MCF 10A (cell line): ENCODE measurements at regions not wholly inside any gene's neighbourhood (a gene's known extent, or its start where the extent isn't known, plus 50 kb on each side); places are given as distances from the start of the nearest gene placed in this dataset.

ENCODE experiments used
- BruUV-seq: library from RNA; stranded (reverse); fragments of 400-500 nt; replicated peaks from 2 replicates; lab custom pipeline; 2021; lab: Mats Ljungman, UMichigan
- CTCF ChIA-PET: fragments of 300-600 bp; sonication (Branson Sonifier 250); formaldehyde crosslinking; extraction: SDS; loops from one replicate; lab custom pipeline; 2021; ENCODE audit warnings: antibody characterized with exemption, inconsistent platforms; lab: Yijun Ruan, JAX
- POLR2A ChIA-PET: fragments of 300-600, 350-650 bp; sonication (Branson Sonifier 250); formaldehyde crosslinking; extraction: SDS; loops from one replicate; lab custom pipeline; 2020; ENCODE audit warnings: antibody characterized with exemption, inconsistent platforms; lab: Yijun Ruan, JAX
- DNase-seq: peaks from one replicate; pipeline ENCODE4 v3.0.0-alpha.2; 2018; ENCODE audit not compliant: unreplicated experiment
- H3K27ac Mint-ChIP-seq: one replicate; pipeline ENCODE4 v1.8.0; 2022; ENCODE audit warnings: mild to moderate bottlenecking, low read depth, mixed read lengths; ENCODE audit not compliant: unreplicated experiment
- H3K27me3 Mint-ChIP-seq: one replicate; pipeline ENCODE4 v1.8.0; 2022; ENCODE audit warnings: mixed read lengths; ENCODE audit not compliant: insufficient read depth, unreplicated experiment
- H3K36me3 Mint-ChIP-seq: one replicate; pipeline ENCODE4 v1.8.0; 2022; ENCODE audit warnings: mild to moderate bottlenecking, moderate library complexity, mixed read lengths; ENCODE audit not compliant: insufficient read depth, unreplicated experiment
- H3K4me1 Mint-ChIP-seq: one replicate; pipeline ENCODE4 v1.8.0; 2022; ENCODE audit warnings: mixed read lengths; ENCODE audit not compliant: insufficient read depth, unreplicated experiment
- H3K4me3 Mint-ChIP-seq: one replicate; pipeline ENCODE4 v1.8.0; 2022; ENCODE audit warnings: mild to moderate bottlenecking, moderate library complexity, mixed read lengths; ENCODE audit not compliant: unreplicated experiment
- H3K9me3 Mint-ChIP-seq: one replicate; pipeline ENCODE4 v1.8.0; 2022; ENCODE audit warnings: mixed read lengths; ENCODE audit not compliant: unreplicated experiment
- intact Hi-C: fragments of 100-400 bp; cut with micrococcal nuclease; formaldehyde crosslinking; loops from 2 replicates; pipeline ENCODE4 v1.14.1; 2022
- TF ChIP-seq, protein P1 (sequence below): fragments of 200-600 bp; IDR thresholded peaks from one replicate; pipeline ENCODE4 v1.8.0; 2022; ENCODE audit warnings: antibody characterized with exemption, mild to moderate bottlenecking; ENCODE audit not compliant: unreplicated experiment

DNA sequence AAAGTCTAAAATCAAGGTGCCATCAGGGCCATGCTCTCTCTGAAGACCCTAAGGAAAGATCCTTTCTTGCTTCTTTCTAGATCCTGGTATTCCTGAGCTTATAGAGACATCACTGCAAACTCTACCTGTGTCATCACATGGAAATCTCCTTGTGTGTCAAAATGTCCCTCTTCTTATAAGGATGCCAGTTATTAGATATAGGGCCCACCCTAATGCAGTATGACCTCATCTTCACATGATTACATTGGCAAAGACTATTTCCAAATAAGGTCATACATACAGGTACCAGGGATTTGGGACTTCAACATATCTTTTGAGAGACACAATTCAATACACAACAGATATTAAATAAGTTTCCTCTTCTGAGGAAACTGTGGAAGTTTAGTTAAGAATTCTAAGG, 123.9 kb downstream of the UNC5CL start:
- TF ChIP-seq, protein P1, sequence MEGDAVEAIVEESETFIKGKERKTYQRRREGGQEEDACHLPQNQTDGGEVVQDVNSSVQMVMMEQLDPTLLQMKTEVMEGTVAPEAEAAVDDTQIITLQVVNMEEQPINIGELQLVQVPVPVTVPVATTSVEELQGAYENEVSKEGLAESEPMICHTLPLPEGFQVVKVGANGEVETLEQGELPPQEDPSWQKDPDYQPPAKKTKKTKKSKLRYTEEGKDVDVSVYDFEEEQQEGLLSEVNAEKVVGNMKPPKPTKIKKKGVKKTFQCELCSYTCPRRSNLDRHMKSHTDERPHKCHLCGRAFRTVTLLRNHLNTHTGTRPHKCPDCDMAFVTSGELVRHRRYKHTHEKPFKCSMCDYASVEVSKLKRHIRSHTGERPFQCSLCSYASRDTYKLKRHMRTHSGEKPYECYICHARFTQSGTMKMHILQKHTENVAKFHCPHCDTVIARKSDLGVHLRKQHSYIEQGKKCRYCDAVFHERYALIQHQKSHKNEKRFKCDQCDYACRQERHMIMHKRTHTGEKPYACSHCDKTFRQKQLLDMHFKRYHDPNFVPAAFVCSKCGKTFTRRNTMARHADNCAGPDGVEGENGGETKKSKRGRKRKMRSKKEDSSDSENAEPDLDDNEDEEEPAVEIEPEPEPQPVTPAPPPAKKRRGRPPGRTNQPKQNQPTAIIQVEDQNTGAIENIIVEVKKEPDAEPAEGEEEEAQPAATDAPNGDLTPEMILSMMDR, result no peak
- no peak overlapping the region for H3K27ac Mint-ChIP-seq
- BruUV-seq, result no TSS peak
- no peaks in the 10 kb centered on the region for H3K9me3 Mint-ChIP-seq
- H3K4me1 Mint-ChIP-seq, result no peaks in the 10 kb centered on the region
- no peaks in the 10 kb centered on the region for H3K36me3 Mint-ChIP-seq
- no peak for DNase-seq
- H3K4me3 Mint-ChIP-seq, result no peak overlapping the region
- intact Hi-C loops, result no loop called here
- ChIA-PET CTCF (interaction anchor here (0.8 to 1.1 kb wide), 2 partner anchors 19 to 21 kb away, joined by 3 to 4 read pairs; no protein-coding TSS in a partner anchor), POLR2A (no interaction called here)
- no peaks in the 10 kb centered on the region for H3K27me3 Mint-ChIP-seq

DNA sequence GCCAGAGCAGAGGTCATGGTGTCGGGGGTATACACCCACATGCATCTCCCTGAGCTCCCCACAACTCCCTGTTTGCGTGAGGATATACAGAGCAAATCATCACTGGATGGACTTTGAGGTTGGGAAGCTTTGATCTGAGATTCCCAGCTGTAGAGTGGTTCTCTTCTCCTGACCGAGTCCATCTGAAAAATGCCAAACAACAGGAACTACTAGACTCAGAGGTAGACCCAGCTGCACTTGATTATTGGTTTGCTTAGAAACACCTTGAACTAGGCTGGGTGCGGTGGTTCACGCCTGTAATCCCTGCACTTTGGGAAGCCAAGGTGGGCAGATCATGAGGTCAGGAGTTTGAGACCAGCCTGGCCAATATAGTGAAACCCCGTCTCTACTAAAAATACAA, 125.0 kb downstream of the UNC5CL start:
- TF ChIP-seq, protein P1, result no peak
- no peaks in the 10 kb centered on the region for H3K27me3 Mint-ChIP-seq
- no peak for DNase-seq
- no peaks in the 10 kb centered on the region for H3K36me3 Mint-ChIP-seq
- H3K9me3 Mint-ChIP-seq, result no peaks in the 10 kb centered on the region
- no peak overlapping the region for H3K4me3 Mint-ChIP-seq
- CTCF ChIA-PET, result interaction anchor here (0.5 to 1.3 kb wide), 7 partner anchors 17 to 932 kb away, joined by 3 to 5 read pairs (median 3); no protein-coding TSS in a partner anchor
- POLR2A ChIA-PET, result no interaction called here
- H3K27ac Mint-ChIP-seq, result no peak overlapping the region
- intact Hi-C loops, result no loop called here
- H3K4me1 Mint-ChIP-seq, result no peaks in the 10 kb centered on the region
- BruUV-seq, result no TSS peak

DNA sequence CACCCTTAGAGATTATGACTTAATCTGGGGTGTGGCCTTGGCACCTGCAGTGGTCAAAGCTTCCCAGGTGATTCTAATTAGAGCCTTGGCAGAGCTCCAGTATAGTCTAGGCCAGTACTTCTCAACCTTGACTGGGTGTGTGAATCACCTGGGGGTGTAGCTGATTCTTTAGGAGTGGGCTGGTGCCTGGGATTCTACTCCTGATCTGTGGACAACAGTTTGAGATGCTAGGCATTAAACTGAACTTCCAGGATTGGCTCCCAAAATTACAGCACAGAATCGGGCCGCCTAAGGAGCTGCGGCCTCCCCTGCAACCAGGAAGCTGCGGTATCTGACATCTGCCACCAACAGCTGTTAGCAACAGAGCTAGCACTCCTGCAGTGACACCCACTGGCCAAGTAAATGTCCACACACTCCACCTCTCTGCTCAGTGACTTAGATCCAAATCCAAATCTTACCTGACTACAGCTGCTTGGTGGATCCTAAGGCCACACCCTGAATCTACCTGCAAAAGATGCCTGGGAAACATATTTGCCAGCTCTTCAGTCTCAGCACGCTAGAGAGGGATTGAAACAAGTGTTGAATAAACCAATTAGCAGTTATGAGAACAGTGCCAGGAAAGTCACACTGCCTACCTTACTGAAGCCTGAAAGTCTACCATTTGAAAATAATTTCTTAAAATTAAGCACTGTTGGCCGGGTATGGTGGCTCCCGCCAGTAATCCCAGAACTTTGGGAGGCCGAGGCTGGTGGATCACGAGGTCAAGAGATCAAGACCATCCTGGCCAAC, 126.7 kb downstream of the UNC5CL start:
- H3K9me3 Mint-ChIP-seq, result no peaks in the 10 kb centered on the region
- POLR2A ChIA-PET, result interaction anchor here (0.7 to 1.4 kb wide), 5 partner anchors 110 to 1002 kb away, joined by 3 to 5 read pairs (median 3); partner anchors contain the start of gene TOMM6
- CTCF ChIA-PET, result interaction anchor here (0.5 to 2.2 kb wide), 30 partner anchors 9 to 1786 kb away, joined by 3 to 23 read pairs (median 4); no protein-coding TSS in a partner anchor

More for the DNA sequence above, 126.7 kb downstream of the UNC5CL start:
- Mint-ChIP-seq H3K27me3 (no peaks in the 10 kb centered on the region), H3K4me1 (peaks cover 11% of the 10 kb centered on the region), H3K4me3 (no peak overlapping the region), H3K36me3 (no peaks in the 10 kb centered on the region), H3K27ac (no peak overlapping the region)
- peak; percentile 89 for DNase-seq
- TF ChIP-seq, protein P1, result peak; percentile 51
- intact Hi-C loops, result loop anchor here (1.0 kb wide), 1 partner anchor 17 kb away; no protein-coding TSS in a partner anchor
- BruUV-seq, result no TSS peak
